Stomach (tissue), 8 donors: ENCODE measurements at regions not wholly inside any gene's neighbourhood (a gene's known extent, or its start where the extent isn't known, plus 50 kb on each side); places are given as distances from the start of the nearest gene placed in this dataset.

ENCODE experiments used
- DNase-seq, 2 donors: peaks; one replicate each; pipeline versions ENCODE4 v3.0.0 to v3.0.0-alpha.2; 2013 to 2019
- H3K27ac ChIP-seq, 5 donors: fragments of 200-600 bp in 4 of 5; sonication (generic) in 4 of 5; one replicate each; pipeline ENCODE4 v1.5.1; 2013 to 2019; ENCODE audit warnings: mild to moderate bottlenecking in 1 of 5, moderate library complexity in 1 of 5
- H3K27me3 ChIP-seq, 3 donors: fragments of 200-600 bp; sonication (generic); one replicate each; pipeline ENCODE4 v1.5.1; 2017 to 2019; ENCODE audit warnings: mixed run types in 1 of 3
- H3K36me3 ChIP-seq, 4 donors: fragments of 200-600 bp; sonication (generic); 1 replicate in 3 of 4; 2 replicates in 1 of 4; pipeline ENCODE4 v1.5.1; 2016 to 2019
- H3K4me1 ChIP-seq, 4 donors: fragments of 200-600 bp; sonication (generic); one replicate each; pipeline ENCODE4 v1.5.1; 2016 to 2019
- H3K4me3 ChIP-seq, 4 donors: fragments of 200-600 bp; sonication (generic) in 3 of 4; one replicate each; pipeline ENCODE4 v1.5.1; 2016 to 2019; ENCODE audit warnings: mild to moderate bottlenecking in 1 of 4
- H3K9me3 ChIP-seq, 4 donors: fragments of 200-600 bp; sonication (generic); one replicate each; pipeline ENCODE4 v1.5.1; 2016 to 2019
- EP300 ChIP-seq: sonication (generic); formaldehyde crosslinking; IDR thresholded peaks from one replicate; pipeline ENCODE4 v1.6.1; 2017; ENCODE audit warnings: antibody characterized with exemption
- POLR2A ChIP-seq, 4 donors: fragments of 450-650 bp; IDR thresholded peaks; one replicate each; pipeline ENCODE4 v1.6.1; 2016; ENCODE audit warnings: antibody characterized with exemption in 4 of 4, control low read depth in 2 of 4, mild to moderate bottlenecking in 1 of 4, moderate library complexity in 1 of 4
- POLR2AphosphoS5 ChIP-seq, 3 donors: sonication (generic); formaldehyde crosslinking; IDR thresholded peaks; one replicate each; pipeline ENCODE4 v1.6.1; 2016; ENCODE audit warnings: antibody characterized with exemption in 3 of 3
- whole genome bisulfite sequencing, 5 donors: extraction: QIAGEN DNeasy Blood & Tissue Kit in 3 of 5; methylation state at CpG; one replicate each; pipeline versions ENCODE4 v1.1.5 to v1.1.7; 2013 to 2018; 5-methylcytosine and 5-hydroxymethylcytosine counted together
- intact Hi-C: fragments of 100-400 bp; cut with DNase I; formaldehyde crosslinking; loops from one replicate; pipeline ENCODE4 v1.15.1; 2023; ENCODE audit warnings: low total_unique reads
- TF ChIP-seq, protein P1 (sequence below), 7 experiments: fragments of 450-650 bp in 4 of 7; fragments of 200-600 bp in 3 of 7; sonication (generic) in 3 of 7; IDR thresholded peaks; one replicate each; pipeline ENCODE4 v1.5.1; 2016 to 2019; ENCODE audit warnings: antibody characterized with exemption in 7 of 7, control low read depth in 2 of 7, mild to moderate bottlenecking in 1 of 7
- donor health status: healthy with polysubstance abuse.
- donor health status: Bipolar disorder and iron deficiency.
- donor health status: healthy.

DNA sequence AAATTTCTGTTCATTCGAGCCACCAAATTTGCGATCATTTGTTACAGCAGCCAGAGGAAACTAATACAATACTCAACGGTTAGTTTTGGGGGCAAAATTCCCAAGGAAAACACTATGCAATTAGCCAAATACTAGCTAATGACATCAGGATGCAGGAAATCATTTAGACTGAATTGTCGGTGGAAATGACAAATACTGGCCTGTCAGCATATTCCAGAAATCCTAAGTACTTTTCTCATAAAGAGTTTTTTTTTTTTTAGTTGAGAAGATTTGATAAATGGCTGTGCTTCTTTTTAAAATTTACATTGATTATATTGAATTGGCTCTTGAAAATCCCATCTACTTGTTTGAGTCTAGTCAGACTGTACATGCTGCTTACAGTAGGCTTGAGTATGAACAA, 410.1 kb downstream of the SUCLG1 start:
- no peak overlapping the region for H3K27ac ChIP-seq
- H3K36me3 ChIP-seq: no peaks in the 10 kb centered on the region
- 73 to 90% (median 84%) methylated on average over 4 of the region's 4 CpGs for WGBS, 5 donors
- peaks cover 0 to 6% (median 0%) of the 10 kb centered on the region in 3 donors for H3K27me3 ChIP-seq
- intact Hi-C loops: no loop called here
- no peak for DNase-seq
- TF ChIP-seq EP300: no peak
- TF ChIP-seq POLR2A (IDR thresholded peaks at IDR 0.05): no peak
- TF ChIP-seq, protein P1, sequence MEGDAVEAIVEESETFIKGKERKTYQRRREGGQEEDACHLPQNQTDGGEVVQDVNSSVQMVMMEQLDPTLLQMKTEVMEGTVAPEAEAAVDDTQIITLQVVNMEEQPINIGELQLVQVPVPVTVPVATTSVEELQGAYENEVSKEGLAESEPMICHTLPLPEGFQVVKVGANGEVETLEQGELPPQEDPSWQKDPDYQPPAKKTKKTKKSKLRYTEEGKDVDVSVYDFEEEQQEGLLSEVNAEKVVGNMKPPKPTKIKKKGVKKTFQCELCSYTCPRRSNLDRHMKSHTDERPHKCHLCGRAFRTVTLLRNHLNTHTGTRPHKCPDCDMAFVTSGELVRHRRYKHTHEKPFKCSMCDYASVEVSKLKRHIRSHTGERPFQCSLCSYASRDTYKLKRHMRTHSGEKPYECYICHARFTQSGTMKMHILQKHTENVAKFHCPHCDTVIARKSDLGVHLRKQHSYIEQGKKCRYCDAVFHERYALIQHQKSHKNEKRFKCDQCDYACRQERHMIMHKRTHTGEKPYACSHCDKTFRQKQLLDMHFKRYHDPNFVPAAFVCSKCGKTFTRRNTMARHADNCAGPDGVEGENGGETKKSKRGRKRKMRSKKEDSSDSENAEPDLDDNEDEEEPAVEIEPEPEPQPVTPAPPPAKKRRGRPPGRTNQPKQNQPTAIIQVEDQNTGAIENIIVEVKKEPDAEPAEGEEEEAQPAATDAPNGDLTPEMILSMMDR (IDR thresholded peaks at IDR 0.05): no peak
- TF ChIP-seq POLR2AphosphoS5 (IDR thresholded peaks at IDR 0.05): no peak
- H3K4me3 ChIP-seq: no peak overlapping the region
- H3K9me3 ChIP-seq: no peaks in the 10 kb centered on the region
- no peaks in the 10 kb centered on the region for H3K4me1 ChIP-seq

DNA sequence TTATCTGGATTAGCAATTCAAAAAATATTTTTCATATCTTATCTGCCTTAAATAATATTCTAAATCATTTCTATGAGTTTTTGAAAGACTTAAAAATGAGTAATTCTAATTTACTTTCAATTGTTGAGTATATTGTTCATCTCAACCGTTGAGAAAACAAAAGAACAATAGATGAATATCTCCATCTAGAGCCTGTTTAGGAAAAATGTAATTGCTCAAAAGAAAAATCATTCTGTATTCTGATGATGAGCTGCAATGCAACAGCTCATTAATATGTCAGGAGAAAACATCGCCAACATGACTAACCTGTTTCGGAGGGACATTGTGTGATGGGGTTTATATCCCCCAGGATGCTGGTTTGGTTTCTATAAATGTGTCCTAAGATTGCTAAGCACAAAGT, 417.6 kb downstream of the SUCLG1 start:
- TF ChIP-seq POLR2AphosphoS5 (IDR thresholded peaks at IDR 0.05): no peak
- TF ChIP-seq, protein P1 (IDR thresholded peaks at IDR 0.05): no peak
- Histone ChIP-seq H3K27me3 (peaks cover 0 to 6% (median 0%) of the 10 kb centered on the region in 3 donors), H3K4me1 (no peaks in the 10 kb centered on the region), H3K36me3 (no peaks in the 10 kb centered on the region), H3K4me3 (no peak overlapping the region), H3K9me3 (no peaks in the 10 kb centered on the region), H3K27ac (no peak overlapping the region)
- 62 to 78% (median 71%) methylated on average over 3 of the region's 3 CpGs for WGBS, 5 donors
- intact Hi-C loops: no loop called here
- DNase-seq: no peak

DNA sequence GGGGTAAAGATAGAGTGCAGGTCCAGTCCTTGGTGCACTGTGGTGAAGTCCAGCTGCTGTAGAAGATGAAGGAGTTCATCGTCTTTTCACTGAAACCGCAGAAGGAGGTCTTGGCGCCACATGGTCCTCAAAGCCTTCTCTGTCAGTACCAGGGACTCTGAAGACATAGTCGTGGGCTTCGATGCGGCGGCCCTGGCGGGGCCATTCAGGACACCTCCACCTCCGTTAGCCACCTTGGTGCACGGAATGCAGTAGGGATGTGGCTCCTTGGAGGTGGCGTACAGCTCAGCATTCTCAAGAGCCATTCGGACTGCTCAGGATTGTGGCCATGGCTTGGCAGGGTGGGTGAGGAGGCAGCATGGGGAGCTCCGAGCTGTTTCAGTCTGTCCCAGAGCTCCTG, 418.8 kb downstream of the SUCLG1 start:
- intact Hi-C loops: no loop called here
- no peaks in the 10 kb centered on the region for H3K9me3 ChIP-seq
- 94 to 98% (median 95%) methylated on average over 12 to 13 of the region's 13 CpGs for WGBS, 5 donors
- H3K4me1 ChIP-seq: no peaks in the 10 kb centered on the region
- no peak overlapping the region for H3K4me3 ChIP-seq
- DNase-seq: no peak
- TF ChIP-seq EP300: no peak
- no peak for TF ChIP-seq POLR2A (IDR thresholded peaks at IDR 0.05)
- TF ChIP-seq POLR2AphosphoS5 (IDR thresholded peaks at IDR 0.05): no peak
- TF ChIP-seq, protein P1 (IDR thresholded peaks at IDR 0.05): no peak
- H3K36me3 ChIP-seq: no peaks in the 10 kb centered on the region
- H3K27me3 ChIP-seq: peaks cover 0 to 5% (median 0%) of the 10 kb centered on the region in 3 donors
- no peak overlapping the region for H3K27ac ChIP-seq

DNA sequence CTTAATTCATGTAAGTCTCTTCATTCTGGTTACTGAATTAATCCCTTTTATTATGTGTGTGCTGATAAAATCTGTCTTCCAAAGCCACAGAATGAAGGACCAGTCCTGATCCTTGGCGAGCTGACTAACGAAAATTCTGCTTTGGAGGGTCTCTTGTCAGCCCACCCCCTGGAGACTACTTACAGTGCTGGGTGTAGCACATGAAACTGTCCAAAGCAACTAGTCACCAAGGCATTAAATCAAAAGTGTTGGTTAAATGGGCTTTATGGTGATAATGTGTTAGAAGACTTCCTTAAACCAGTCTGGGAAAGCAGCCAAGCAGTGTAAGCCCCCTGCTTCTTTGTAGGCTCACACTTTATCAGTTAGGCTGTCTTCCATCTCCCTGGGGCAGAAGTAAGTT, 420.2 kb downstream of the SUCLG1 start:
- intact Hi-C loops: no loop called here
- H3K9me3 ChIP-seq: no peaks in the 10 kb centered on the region
- 24 to 32% (median 28%) methylated on average over 2 of the region's 2 CpGs for WGBS, 5 donors
- H3K36me3 ChIP-seq: no peaks in the 10 kb centered on the region
- no peak overlapping the region for H3K27ac ChIP-seq
- TF ChIP-seq, protein P1 (IDR thresholded peaks at IDR 0.05): no peak
- no peak for TF ChIP-seq EP300
- no peak for TF ChIP-seq POLR2AphosphoS5 (IDR thresholded peaks at IDR 0.05)
- TF ChIP-seq POLR2A (IDR thresholded peaks at IDR 0.05): no peak
- DNase-seq: peak in 1 of 2 donors; percentile 46
- H3K27me3 ChIP-seq: no peaks in the 10 kb centered on the region
- H3K4me1 ChIP-seq: no peaks in the 10 kb centered on the region
- H3K4me3 ChIP-seq: no peak overlapping the region
